B cell (primary cell): ENCODE measurements at regions not wholly inside any gene's neighbourhood (a gene's known extent, or its start where the extent isn't known, plus 50 kb on each side); places are given as distances from the start of the nearest gene placed in this dataset.

Experiments used
- ATAC-seq: fragments of 200-7000 bp; cut with Tn5 transposase; one replicate; pipeline ENCODE4 v1.10.0; 2021; ENCODE audit warnings: low read depth, mild to moderate bottlenecking, moderate number of reproducible peaks, moderate library complexity
- CTCF ChIA-PET: fragments of 350-600 bp; sonication (Branson Sonifier 250); formaldehyde crosslinking; loops from one replicate; lab custom pipeline; 2021; ENCODE audit warnings: antibody characterized with exemption, inconsistent platforms; lab: Charles Lee
- POLR2A ChIA-PET: fragments of 350-600 bp; sonication (Branson Sonifier 250); formaldehyde crosslinking; loops from one replicate; lab custom pipeline; 2021; ENCODE audit warnings: antibody characterized with exemption; lab: Charles Lee
- DNase-seq: peaks from one replicate; pipeline ENCODE4 v3.0.0; 2013
- H2AFZ ChIP-seq: 2 replicates; pipeline ENCODE4 v1.6.1; 2012; ENCODE audit warnings: mild to moderate bottlenecking, low read depth, low read length; ENCODE audit not compliant: insufficient read depth, poor library complexity, severe bottlenecking
- H3K27ac ChIP-seq, 2 donors: 1 replicate in 1 of 2; 2 replicates in 1 of 2; pipeline ENCODE4 v1.5.1; 2012 to 2013; ENCODE audit warnings: low read length in 2 of 2, mild to moderate bottlenecking in 2 of 2, moderate library complexity in 1 of 2
- H3K27me3 ChIP-seq, 4 experiments: fragments of 200-600 bp in 1 of 4; sonication (generic) in 1 of 4; replicated peaks in 1 of 4; 1 replicate in 2 of 4; 2 replicates in 2 of 4; pipeline versions ENCODE4 v1.6.1 to v1.7.0; 2013 to 2016; ENCODE audit warnings: low read length in 3 of 4, mild to moderate bottlenecking in 2 of 4, mixed read lengths in 1 of 4, moderate library complexity in 1 of 4; ENCODE audit not compliant: insufficient read depth in 4 of 4, control insufficient read depth in 3 of 4; ENCODE audit errors: control extremely low read depth in 1 of 4
- H3K36me3 ChIP-seq, 2 experiments: replicated peaks in 1 of 2; 1 replicate in 1 of 2; 2 replicates in 1 of 2; pipeline versions ENCODE4 v1.6.1 to v1.7.1; 2013; ENCODE audit warnings: low read length in 1 of 2; ENCODE audit not compliant: insufficient read depth in 2 of 2, control insufficient read depth in 1 of 2; ENCODE audit errors: control extremely low read depth in 1 of 2, extremely low read depth in 1 of 2
- H3K4me1 ChIP-seq, 2 donors: fragments of 200-600 bp in 1 of 2; sonication (generic) in 1 of 2; 1 replicate in 1 of 2; 2 replicates in 1 of 2; pipeline versions ENCODE4 v1.5.1 to v1.6.1; 2013 to 2017; ENCODE audit warnings: low read length in 2 of 2; ENCODE audit not compliant: control insufficient read depth in 2 of 2, insufficient read depth in 2 of 2
- H3K4me2 ChIP-seq: replicated peaks from 2 replicates; pipeline ENCODE3; 2012; ENCODE audit warnings: mild to moderate bottlenecking, low read depth, low read length; ENCODE audit not compliant: poor library complexity, severe bottlenecking
- H3K4me3 ChIP-seq, 5 experiments: fragments of 200-600 bp in 1 of 5; sonication (generic) in 1 of 5; 1 replicate in 3 of 5; 2 replicates in 2 of 5; pipeline versions ENCODE4 v1.5.1 to v1.7.0; 2011 to 2016; ENCODE audit warnings: low read length in 4 of 5, mild to moderate bottlenecking in 4 of 5, low read depth in 2 of 5, control low read depth in 1 of 5, moderate library complexity in 1 of 5; ENCODE audit not compliant: insufficient read depth in 1 of 5; ENCODE audit errors: control extremely low read depth in 1 of 5, extremely low read depth in 1 of 5
- H3K79me2 ChIP-seq: fragments of 200-600 bp; sonication (generic); one replicate; pipeline ENCODE4 v1.6.0; 2016; ENCODE audit warnings: low read length; ENCODE audit not compliant: control insufficient read depth, insufficient read depth
- H3K9ac ChIP-seq: fragments of 200-600 bp; sonication (generic); 2 replicates; pipeline ENCODE4 v1.6.1; 2017; ENCODE audit warnings: mild to moderate bottlenecking, low read length, moderate library complexity
- H3K9me3 ChIP-seq, 3 donors: one replicate each; pipeline versions ENCODE4 v1.6.1 to v1.7.1; 2013; ENCODE audit warnings: low read length in 2 of 3; ENCODE audit not compliant: control insufficient read depth in 2 of 3, insufficient read depth in 1 of 3; ENCODE audit errors: control extremely low read depth in 1 of 3
- H4K20me1 ChIP-seq: 2 replicates; pipeline ENCODE4 v1.6.0; 2012; ENCODE audit warnings: mild to moderate bottlenecking, low read length; ENCODE audit not compliant: insufficient read depth, control insufficient read depth, poor library complexity, severe bottlenecking
- H3K27ac Mint-ChIP-seq: one replicate; pipeline ENCODE4 v1.8.0; 2021; ENCODE audit warnings: mixed read lengths
- H3K27me3 Mint-ChIP-seq: one replicate; pipeline ENCODE4 v1.8.0; 2021; ENCODE audit warnings: mixed read lengths
- H3K4me1 Mint-ChIP-seq: one replicate; pipeline ENCODE4 v1.8.0; 2021; ENCODE audit warnings: mixed read lengths
- H3K4me3 Mint-ChIP-seq: one replicate; pipeline ENCODE4 v1.8.0; 2021; ENCODE audit warnings: mixed read lengths
- H3K9me3 Mint-ChIP-seq: one replicate; pipeline ENCODE4 v1.8.0; 2022; ENCODE audit warnings: mixed read lengths; ENCODE audit not compliant: insufficient read depth
- CTCF ChIP-seq: fragments of 200-600 bp; IDR thresholded peaks from one replicate; pipeline ENCODE4 v1.8.0; 2022; ENCODE audit warnings: antibody characterized with exemption, mild to moderate bottlenecking
- WGBS: methylation state at CpG from one replicate; pipeline ENCODE4 v1.1.5; 2013; ENCODE audit warnings: missing lambda C conversion rate; ENCODE audit not compliant: insufficient coverage; 5-methylcytosine and 5-hydroxymethylcytosine counted together
- intact Hi-C: fragments of 100-400 bp; cut with micrococcal nuclease; formaldehyde crosslinking; loops from one replicate; pipeline ENCODE4 v1.10.0; 2022

GRCh38 chr18:60122339-60122738, 222.5 kb downstream of the PMAIP1 start:
- H3K9ac ChIP-seq, result no peak overlapping the region
- no peaks in the 10 kb centered on the region for H3K9me3 ChIP-seq
- no peak overlapping the region for H2AFZ ChIP-seq
- H3K79me2 ChIP-seq, result no peaks in the 10 kb centered on the region
- ATAC-seq, result no peak
- no peaks in the 10 kb centered on the region for H4K20me1 ChIP-seq
- DNase-seq, result no peak
- CTCF ChIA-PET, result no interaction called here
- no peak overlapping the region for H3K4me3 ChIP-seq
- H3K4me1 ChIP-seq, result no peaks in the 10 kb centered on the region
- POLR2A ChIA-PET, result no interaction called here
- no peak overlapping the region for H3K27ac Mint-ChIP-seq
- intact Hi-C loops, result no loop called here
- no peaks in the 10 kb centered on the region for H3K36me3 ChIP-seq
- no peaks in the 10 kb centered on the region for H3K27me3 ChIP-seq
- no peak for TF ChIP-seq CTCF
- no peak overlapping the region for H3K4me3 Mint-ChIP-seq
- no peaks in the 10 kb centered on the region for H3K9me3 Mint-ChIP-seq
- no peaks in the 10 kb centered on the region for H3K4me1 Mint-ChIP-seq
- H3K4me2 ChIP-seq, result no peak overlapping the region
- no peaks in the 10 kb centered on the region for H3K27me3 Mint-ChIP-seq
- no peak overlapping the region for H3K27ac ChIP-seq

- Histone ChIP-seq H3K4me2 (no peak overlapping the region), H3K4me3 (no peak overlapping the region), H3K36me3 (no peaks in the 10 kb centered on the region), H3K79me2 (no peaks in the 10 kb centered on the region), H3K9me3 (no peaks in the 10 kb centered on the region), H3K4me1 (no peaks in the 10 kb centered on the region), H4K20me1 (no peaks in the 10 kb centered on the region), H3K9ac (no peak overlapping the region), H2AFZ (no peak overlapping the region), H3K27me3 (no peaks in the 10 kb centered on the region), H3K27ac (no peak overlapping the region)
- no peak for ATAC-seq
- Mint-ChIP-seq H3K4me1 (no peaks in the 10 kb centered on the region), H3K4me3 (no peak overlapping the region), H3K27me3 (no peaks in the 10 kb centered on the region), H3K27ac (no peak overlapping the region), H3K9me3 (no peaks in the 10 kb centered on the region)
- TF ChIP-seq CTCF, result no peak
- WGBS, result 100% methylated on average over 4 of the region's 5 CpGs
- intact Hi-C loops, result no loop called here
- CTCF ChIA-PET, result interaction anchor here (0.6 kb wide), 1 partner anchor 747 kb away, joined by 4 read pairs; no protein-coding TSS in a partner anchor
- no peak for DNase-seq
- POLR2A ChIA-PET, result no interaction called here
These were observed 220.5 kb downstream of the PMAIP1 start for GRCh38 chr18:60120231-60120750.
